IPS DF 6.9 (cell line): ENCODE measurements at regions not wholly inside any gene's neighbourhood (a gene's known extent, or its start where the extent isn't known, plus 50 kb on each side); places are given as distances from the start of the nearest gene placed in this dataset.
"Not testable (repeated sequence)": the region's sequence is repeated elsewhere in the genome, so short reads cannot be mapped to it uniquely, and the experiment has no call there.

Experiments used
- DNase-seq: peaks from one replicate; pipeline ENCODE4 v3.0.0-alpha.2; 2013; ENCODE audit warnings: low read depth, low spot score
- H3K27ac ChIP-seq: one replicate; pipeline ENCODE4 v1.5.1; 2013; ENCODE audit warnings: low read length, control low read depth
- H3K27me3 ChIP-seq: 2 replicates; pipeline ENCODE4 v1.6.1; 2013; ENCODE audit warnings: mild to moderate bottlenecking, low read length; ENCODE audit not compliant: control insufficient read depth, insufficient read depth
- H3K36me3 ChIP-seq: 2 replicates; pipeline ENCODE4 v1.6.1; 2013; ENCODE audit warnings: low read length; ENCODE audit not compliant: control insufficient read depth, insufficient read depth
- H3K4me1 ChIP-seq: 2 replicates; pipeline ENCODE4 v1.6.1; 2013; ENCODE audit warnings: low read length; ENCODE audit not compliant: control insufficient read depth, insufficient read depth
- H3K4me3 ChIP-seq: 2 replicates; pipeline ENCODE4 v1.5.1; 2013; ENCODE audit warnings: mild to moderate bottlenecking, low read length
- H3K9me3 ChIP-seq: 2 replicates; pipeline ENCODE4 v1.6.1; 2013; ENCODE audit warnings: low read length, inconsistent platforms; ENCODE audit not compliant: control insufficient read depth, insufficient read depth
- WGBS: extraction: QIAGEN DNeasy Blood & Tissue Kit; methylation state at CpG from one replicate; pipeline ENCODE4 v1.1.7; 2013; ENCODE audit warnings: mixed read lengths, missing lambda C conversion rate; ENCODE audit not compliant: insufficient read length, insufficient coverage; 5-methylcytosine and 5-hydroxymethylcytosine counted together

DNA sequence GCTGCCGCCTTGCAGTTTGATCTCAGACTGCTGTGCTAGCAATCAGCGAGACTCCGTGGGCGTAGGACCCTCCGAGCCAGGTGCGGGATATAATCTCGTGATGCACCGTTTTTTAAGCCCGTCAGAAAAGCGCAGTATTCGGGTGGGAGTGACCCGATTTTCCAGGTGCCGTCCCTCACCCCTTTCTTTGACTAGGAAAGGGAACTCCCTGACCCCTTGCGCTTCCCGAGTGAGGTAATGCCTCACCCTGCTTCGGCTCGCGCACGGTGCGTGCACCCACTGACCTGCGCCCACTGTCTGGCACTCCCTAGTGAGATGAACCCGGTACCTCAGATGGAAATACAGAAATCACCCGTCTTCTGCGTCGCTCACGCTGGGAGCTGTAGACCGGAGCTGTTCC is 438.5 kb upstream of the CDH10 start:
- not testable (repeated sequence) for DNase-seq, H3K9me3 ChIP-seq, H3K36me3 ChIP-seq, H3K27ac ChIP-seq, H3K27me3 ChIP-seq, H3K4me1 ChIP-seq, H3K4me3 ChIP-seq
- WGBS: no CpG with 5 or more reads among the region's 27 CpGs

GRCh38 chr5:25066239-25066638 is 421.5 kb upstream of the CDH10 start:
- WGBS: no CpG with 5 or more reads among the region's 1 CpG
- no peaks in the 10 kb centered on the region for H3K36me3 ChIP-seq
- H3K27ac ChIP-seq: no peak overlapping the region

GRCh38 chr5:25064306-25064705 is 419.5 kb upstream of the CDH10 start:
- Histone ChIP-seq H3K4me3 (no peak overlapping the region), H3K9me3 (no peaks in the 10 kb centered on the region), H3K36me3 (no peaks in the 10 kb centered on the region), H3K27me3 (no peaks in the 10 kb centered on the region), H3K4me1 (no peaks in the 10 kb centered on the region), H3K27ac (no peak overlapping the region)
- WGBS: no CpG with 5 or more reads among the region's 5 CpGs
- no peak for DNase-seq

More at GRCh38 chr5:25066239-25066638, 421.5 kb upstream of the CDH10 start:
- H3K4me3 ChIP-seq: no peak overlapping the region
- DNase-seq: no peak
- no peaks in the 10 kb centered on the region for H3K9me3 ChIP-seq
- no peaks in the 10 kb centered on the region for H3K27me3 ChIP-seq
- H3K4me1 ChIP-seq: no peaks in the 10 kb centered on the region

DNA sequence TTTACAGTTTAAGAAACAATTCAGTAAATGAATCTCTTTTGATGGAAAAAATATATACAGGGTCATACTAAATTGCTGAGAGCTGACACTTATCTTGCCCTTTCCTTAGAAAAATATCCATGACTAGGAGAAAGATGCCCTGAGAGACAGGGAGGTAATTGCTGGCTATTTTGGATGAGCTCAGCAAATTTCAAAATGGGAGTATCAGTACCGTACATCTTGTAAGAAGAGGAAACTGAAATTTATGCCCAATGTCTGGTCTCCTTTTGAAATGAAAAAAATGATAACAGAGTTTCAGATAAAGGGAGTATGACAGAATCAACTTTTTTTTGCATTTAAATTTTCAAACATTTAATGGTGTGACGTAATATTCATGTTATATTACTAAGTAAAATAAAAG is 415.8 kb upstream of the CDH10 start:
- no peaks in the 10 kb centered on the region for H3K27me3 ChIP-seq
- H3K4me1 ChIP-seq: no peaks in the 10 kb centered on the region
- H3K4me3 ChIP-seq: no peak overlapping the region
- no peaks in the 10 kb centered on the region for H3K9me3 ChIP-seq
- H3K36me3 ChIP-seq: no peaks in the 10 kb centered on the region
- WGBS: no CpG with 5 or more reads among the region's 2 CpGs
- H3K27ac ChIP-seq: no peak overlapping the region
- DNase-seq: no peak

DNA sequence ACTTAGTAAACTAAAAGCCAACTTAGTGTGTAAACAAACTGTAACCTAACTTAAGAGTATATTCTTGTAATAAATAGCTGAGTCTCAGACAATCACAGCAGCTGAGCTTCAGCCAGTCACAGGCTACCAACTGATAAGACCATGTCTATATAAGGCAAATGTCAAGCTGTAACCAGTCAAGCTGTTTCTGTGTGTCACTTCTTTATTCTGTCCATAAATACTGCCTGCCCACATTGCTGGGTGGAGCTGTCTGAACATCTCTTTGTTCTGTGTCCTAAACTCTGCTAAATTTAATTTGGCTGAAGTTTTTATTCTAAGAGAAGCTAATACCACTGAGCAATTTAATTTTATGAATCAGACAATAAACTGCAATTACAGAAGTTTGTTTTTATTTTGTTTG is 412.1 kb upstream of the CDH10 start:
- H3K36me3 ChIP-seq: no peaks in the 10 kb centered on the region
- no peak for DNase-seq
- H3K27ac ChIP-seq: no peak overlapping the region
- no peaks in the 10 kb centered on the region for H3K27me3 ChIP-seq
- no peak overlapping the region for H3K4me3 ChIP-seq
- no peaks in the 10 kb centered on the region for H3K4me1 ChIP-seq
- no peaks in the 10 kb centered on the region for H3K9me3 ChIP-seq

DNA sequence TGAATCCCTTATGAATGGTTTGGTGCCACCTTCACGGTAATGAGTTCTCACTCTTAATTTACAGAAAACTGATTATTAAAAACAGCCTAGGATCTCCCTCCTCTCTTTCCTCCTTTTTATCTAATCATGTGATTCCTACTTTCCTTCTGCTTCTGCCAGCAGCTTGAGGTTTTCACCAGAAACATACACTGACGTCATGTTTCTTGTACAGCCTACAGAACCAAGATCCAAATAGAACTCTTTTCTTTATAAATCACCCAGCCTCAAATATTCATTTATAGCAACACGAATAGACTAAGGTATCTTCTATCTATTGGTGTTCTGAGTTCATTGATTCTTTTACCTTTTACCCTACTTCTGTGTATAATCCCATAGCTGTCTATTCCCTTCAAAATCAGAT is 388.9 kb upstream of the CDH10 start:
- H3K27ac ChIP-seq: no peak overlapping the region
- WGBS: no CpG with 5 or more reads among the region's 3 CpGs
- no peaks in the 10 kb centered on the region for H3K27me3 ChIP-seq
- no peak for DNase-seq
- H3K36me3 ChIP-seq: no peaks in the 10 kb centered on the region
- no peaks in the 10 kb centered on the region for H3K4me1 ChIP-seq
- no peaks in the 10 kb centered on the region for H3K9me3 ChIP-seq
- H3K4me3 ChIP-seq: no peak overlapping the region

DNA sequence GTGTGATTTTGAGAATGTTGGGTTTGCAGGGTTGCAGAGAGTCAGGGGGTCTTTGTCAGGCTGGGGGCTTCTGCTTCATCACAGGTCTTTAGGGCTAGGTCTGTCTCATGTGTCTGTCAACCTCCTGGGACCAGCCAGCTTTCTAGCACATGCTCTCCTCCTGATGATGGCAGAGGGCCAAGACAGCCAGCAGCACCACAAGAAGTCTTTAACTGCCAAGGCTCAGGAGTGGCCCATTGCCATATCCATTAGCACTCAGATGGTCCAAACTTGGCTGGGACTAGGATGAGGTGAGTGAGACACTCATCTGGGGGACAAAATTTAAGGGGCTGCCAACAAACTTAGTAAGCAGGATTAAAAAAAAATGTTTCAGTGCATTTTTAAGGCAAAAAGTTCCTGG is 384.2 kb upstream of the CDH10 start:
- no peak for DNase-seq
- H3K9me3 ChIP-seq: no peaks in the 10 kb centered on the region
- H3K4me1 ChIP-seq: no peaks in the 10 kb centered on the region
- no peak overlapping the region for H3K4me3 ChIP-seq
- no peak overlapping the region for H3K27ac ChIP-seq
- H3K27me3 ChIP-seq: no peaks in the 10 kb centered on the region
- H3K36me3 ChIP-seq: no peaks in the 10 kb centered on the region

- Histone ChIP-seq H3K36me3 (no peaks in the 10 kb centered on the region), H3K9me3 (no peaks in the 10 kb centered on the region), H3K27me3 (no peaks in the 10 kb centered on the region), H3K4me1 (no peaks in the 10 kb centered on the region), H3K4me3 (no peak overlapping the region), H3K27ac (no peak overlapping the region)
- no CpG with 5 or more reads among the region's 1 CpG for WGBS
- no peak for DNase-seq
Measured at GRCh38 chr5:25027526-25027925, 382.7 kb upstream of the CDH10 start.

- Histone ChIP-seq H3K9me3 (no peaks in the 10 kb centered on the region), H3K4me3 (no peak overlapping the region), H3K27ac (no peak overlapping the region), H3K36me3 (no peaks in the 10 kb centered on the region), H3K27me3 (no peaks in the 10 kb centered on the region), H3K4me1 (no peaks in the 10 kb centered on the region)
- WGBS: no CpG with 5 or more reads among the region's 2 CpGs
- no peak for DNase-seq
Measured at GRCh38 chr5:25027061-25027460, 382.3 kb upstream of the CDH10 start.

- no peaks in the 10 kb centered on the region for H3K27me3 ChIP-seq
- no peak for DNase-seq
- H3K4me1 ChIP-seq: no peaks in the 10 kb centered on the region; the same call in 1 of the 2 replicates
- no peak overlapping the region for H3K4me3 ChIP-seq
- no CpG with 5 or more reads among the region's 4 CpGs for WGBS
- H3K36me3 ChIP-seq: no peaks in the 10 kb centered on the region
- H3K9me3 ChIP-seq: no peaks in the 10 kb centered on the region
- no peak overlapping the region for H3K27ac ChIP-seq
Measured at GRCh38 chr5:25025831-25026230, 381.1 kb upstream of the CDH10 start.

- H3K27me3 ChIP-seq: no peaks in the 10 kb centered on the region
- H3K27ac ChIP-seq: no peak overlapping the region
- DNase-seq: peak; percentile 31
- WGBS: no CpG with 5 or more reads among the region's 1 CpG
- no peak overlapping the region for H3K4me3 ChIP-seq
- H3K4me1 ChIP-seq: no peaks in the 10 kb centered on the region; the same call in none of the 2 replicates
- no peaks in the 10 kb centered on the region for H3K9me3 ChIP-seq
- no peaks in the 10 kb centered on the region for H3K36me3 ChIP-seq
Measured at GRCh38 chr5:25020454-25020853, 375.7 kb upstream of the CDH10 start.
